Dedifferentiated amniotic fluid mesenchymal stem cell (primary cell): ENCODE measurements at regions not wholly inside any gene's neighbourhood (a gene's known extent, or its start where the extent isn't known, plus 50 kb on each side); places are given as distances from the start of the nearest gene placed in this dataset.

Experiments used
- DNase-seq: peaks from one replicate; pipeline ENCODE4 v3.0.0-alpha.2; 2016; ENCODE audit errors: extremely low spot score

- no peak for DNase-seq
These were observed 50.3 kb upstream of the PPP2R3A start for GRCh38 chr3:135915206-135915605.
